Gastroesophageal sphincter (tissue), 3 donors: ENCODE measurements at regions not wholly inside any gene's neighbourhood (a gene's known extent, or its start where the extent isn't known, plus 50 kb on each side); places are given as distances from the start of the nearest gene placed in this dataset.

Experiments
- EP300 ChIP-seq: sonication (generic); formaldehyde crosslinking; IDR thresholded peaks from one replicate; pipeline ENCODE4 v1.6.1; 2017; ENCODE audit warnings: antibody characterized with exemption, mild to moderate bottlenecking
- TF ChIP-seq, protein P1 (sequence below), 4 experiments: fragments of 200-600 bp in 2 of 4; fragments of 450-650 bp in 2 of 4; sonication (generic) in 1 of 4; IDR thresholded peaks; one replicate each; pipeline ENCODE4 v1.5.1; 2017 to 2019; ENCODE audit warnings: antibody characterized with exemption in 4 of 4, mild to moderate bottlenecking in 2 of 4, moderate library complexity in 2 of 4

DNA sequence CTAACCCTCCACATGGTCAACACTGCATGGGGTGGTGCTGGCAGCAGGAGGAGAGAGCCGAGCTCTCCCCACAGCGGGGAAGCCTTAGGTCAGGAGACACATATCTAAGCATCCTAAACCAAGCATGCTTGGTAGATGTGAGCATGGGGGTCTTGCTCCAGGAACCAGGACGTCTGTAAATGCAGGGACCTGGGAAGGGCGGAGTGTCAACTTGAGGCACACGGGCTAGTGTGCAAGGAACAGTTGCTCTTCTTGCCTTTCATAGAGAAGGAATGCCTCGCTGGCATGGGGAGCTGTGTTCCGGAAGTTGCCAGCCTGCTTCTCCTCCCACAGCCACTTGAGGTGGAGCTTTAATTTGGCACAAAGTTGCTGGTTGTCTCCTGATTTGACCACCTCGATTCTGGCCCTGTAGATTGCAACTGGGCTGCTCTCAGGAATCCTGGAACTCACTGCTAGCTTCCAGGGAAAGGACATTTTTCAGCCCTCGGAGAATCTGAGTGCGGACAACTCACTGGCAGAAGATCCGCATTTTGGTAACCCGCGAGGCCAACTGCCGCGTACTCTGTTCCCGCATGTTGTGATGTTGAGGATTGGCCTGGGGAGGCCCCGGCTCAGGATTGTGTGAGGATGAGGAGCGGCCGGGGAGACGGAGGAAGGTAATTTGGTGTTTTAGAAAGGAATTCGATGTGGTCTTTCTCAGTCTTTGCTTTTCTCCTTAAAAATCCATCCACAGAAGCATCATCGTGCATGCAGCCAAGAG is 370.3 kb upstream of the IRX1 start:
- TF ChIP-seq, protein P1, sequence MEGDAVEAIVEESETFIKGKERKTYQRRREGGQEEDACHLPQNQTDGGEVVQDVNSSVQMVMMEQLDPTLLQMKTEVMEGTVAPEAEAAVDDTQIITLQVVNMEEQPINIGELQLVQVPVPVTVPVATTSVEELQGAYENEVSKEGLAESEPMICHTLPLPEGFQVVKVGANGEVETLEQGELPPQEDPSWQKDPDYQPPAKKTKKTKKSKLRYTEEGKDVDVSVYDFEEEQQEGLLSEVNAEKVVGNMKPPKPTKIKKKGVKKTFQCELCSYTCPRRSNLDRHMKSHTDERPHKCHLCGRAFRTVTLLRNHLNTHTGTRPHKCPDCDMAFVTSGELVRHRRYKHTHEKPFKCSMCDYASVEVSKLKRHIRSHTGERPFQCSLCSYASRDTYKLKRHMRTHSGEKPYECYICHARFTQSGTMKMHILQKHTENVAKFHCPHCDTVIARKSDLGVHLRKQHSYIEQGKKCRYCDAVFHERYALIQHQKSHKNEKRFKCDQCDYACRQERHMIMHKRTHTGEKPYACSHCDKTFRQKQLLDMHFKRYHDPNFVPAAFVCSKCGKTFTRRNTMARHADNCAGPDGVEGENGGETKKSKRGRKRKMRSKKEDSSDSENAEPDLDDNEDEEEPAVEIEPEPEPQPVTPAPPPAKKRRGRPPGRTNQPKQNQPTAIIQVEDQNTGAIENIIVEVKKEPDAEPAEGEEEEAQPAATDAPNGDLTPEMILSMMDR (IDR thresholded peaks at IDR 0.05), result no peak
- no peak for TF ChIP-seq EP300
